ENCODE measurements at regions not wholly inside any gene's neighbourhood (a gene's known extent, or its start where the extent isn't known, plus 50 kb on each side); places are given as distances from the start of the nearest gene placed in this dataset.

GRCh38 chr3:73874161-73874560 is 249.4 kb upstream of the PDZRN3 start:
- Histone ChIP-seq H2AK5ac (ENCODE audit: insufficient read length, low read length) (no peak overlapping the region), H3K9ac (ENCODE audit: extremely low read depth, insufficient read length, low read length) (no peak overlapping the region), H3K27ac (ENCODE audit: insufficient read length, low read depth, low read length) (no peak overlapping the region), H3K79me1 (ENCODE audit: insufficient read depth, low read depth, low read length, poor library complexity, severe bottlenecking) (no peaks in the 10 kb centered on the region), H2AFZ (ENCODE audit: low read length) (no peak overlapping the region), H3K4me2 (ENCODE audit: insufficient read depth, insufficient read length, low read length) (no peak overlapping the region), H2BK15ac (ENCODE audit: low read depth, low read length) (no peak overlapping the region), H2BK12ac (ENCODE audit: insufficient read length, low read depth, low read length) (no peak overlapping the region), H2BK120ac (ENCODE audit: low read depth, low read length, poor library complexity, severe bottlenecking) (no peak overlapping the region), H3K23me2 (ENCODE audit: insufficient read length, low read depth, low read length, poor library complexity, severe bottlenecking) (no peaks in the 10 kb centered on the region), H3K18ac (ENCODE audit: insufficient read length, low read depth, low read length) (no peak overlapping the region), H3K23ac (ENCODE audit: insufficient read length, low read depth, low read length) (no peak overlapping the region), H4K91ac (ENCODE audit: insufficient read length, low read depth, low read length) (no peak overlapping the region), H3K79me2 (ENCODE audit: insufficient read depth, low read length) (no peaks in the 10 kb centered on the region), H3K4me1 (ENCODE audit: insufficient read depth, low read length) (peaks cover 11% of the 10 kb centered on the region; the same call in 1 of the 2 replicates), H3K27me3 (ENCODE audit: insufficient read depth, low read length) (no peaks in the 10 kb centered on the region), H3K4ac (ENCODE audit: low read depth, low read length) (no peak overlapping the region), H3K56ac (ENCODE audit: insufficient read length, low read depth, low read length) (no peak overlapping the region), H3K14ac (ENCODE audit: insufficient read depth, low read length) (no peak overlapping the region), H4K5ac (ENCODE audit: insufficient read length, low read depth, low read length) (no peak overlapping the region), H2BK5ac (ENCODE audit: insufficient read length, low read length) (no peak overlapping the region), H3T11ph (ENCODE audit: low read length) (no peak overlapping the region), H3K9me3 (ENCODE audit: control insufficient read depth, low read depth, low read length) (no peaks in the 10 kb centered on the region), H2BK20ac (ENCODE audit: low read depth, low read length, poor library complexity, severe bottlenecking) (no peak overlapping the region), H4K20me1 (ENCODE audit: control insufficient read depth, insufficient read depth, insufficient read length) (no peaks in the 10 kb centered on the region), H4K8ac (replicated peaks; ENCODE audit: insufficient read length, low read depth, low read length) (no peak overlapping the region)
- no peak for DNase-seq
- no peak overlapping the region for H3K4me3 Mint-ChIP-seq
- H3K9me3 Mint-ChIP-seq, result peaks cover 3 to 13% of the 10 kb centered on the region in 2 experiments; a peak in 2 of 5 replicates
- no peak for TF ChIP-seq CTCF (conservative IDR thresholded peaks at IDR 0.05)
- H3K27me3 Mint-ChIP-seq (ENCODE audit: low read depth), result no peaks in the 10 kb centered on the region; the same call in 1 of the 2 replicates
- peak overlapping the region in 2 of 3 experiments; percentile 76 to 85; a peak in 5 of 7 replicates for H3K27ac Mint-ChIP-seq
- H3K4me1 Mint-ChIP-seq, result peaks cover 26% of the 10 kb centered on the region in 2 experiments
- peaks cover 0 to 5% (median 3%) of the 10 kb centered on the region in 3 experiments; a peak in 3 of 7 replicates for H3K36me3 Mint-ChIP-seq (ENCODE audit: insufficient read depth in 1 of 3, low read depth in 3 of 3)
- WGBS (ENCODE audit: extremely low coverage, insufficient read length, low lambda C conversion rate), result no CpG with 5 or more reads among the region's 4 CpGs

All from H9 (cell line).